Kidney tubule cell (primary cell): ENCODE measurements at regions not wholly inside any gene's neighbourhood (a gene's known extent, or its start where the extent isn't known, plus 50 kb on each side); places are given as distances from the start of the nearest gene placed in this dataset.
"Not testable (repeated sequence)": the region's sequence is repeated elsewhere in the genome, so short reads cannot be mapped to it uniquely, and the experiment has no call there.

ENCODE experiments used
- DNase-seq: peaks from one replicate; pipeline ENCODE4 v3.0.0-alpha.2; 2018; ENCODE audit warnings: low spot score

DNA sequence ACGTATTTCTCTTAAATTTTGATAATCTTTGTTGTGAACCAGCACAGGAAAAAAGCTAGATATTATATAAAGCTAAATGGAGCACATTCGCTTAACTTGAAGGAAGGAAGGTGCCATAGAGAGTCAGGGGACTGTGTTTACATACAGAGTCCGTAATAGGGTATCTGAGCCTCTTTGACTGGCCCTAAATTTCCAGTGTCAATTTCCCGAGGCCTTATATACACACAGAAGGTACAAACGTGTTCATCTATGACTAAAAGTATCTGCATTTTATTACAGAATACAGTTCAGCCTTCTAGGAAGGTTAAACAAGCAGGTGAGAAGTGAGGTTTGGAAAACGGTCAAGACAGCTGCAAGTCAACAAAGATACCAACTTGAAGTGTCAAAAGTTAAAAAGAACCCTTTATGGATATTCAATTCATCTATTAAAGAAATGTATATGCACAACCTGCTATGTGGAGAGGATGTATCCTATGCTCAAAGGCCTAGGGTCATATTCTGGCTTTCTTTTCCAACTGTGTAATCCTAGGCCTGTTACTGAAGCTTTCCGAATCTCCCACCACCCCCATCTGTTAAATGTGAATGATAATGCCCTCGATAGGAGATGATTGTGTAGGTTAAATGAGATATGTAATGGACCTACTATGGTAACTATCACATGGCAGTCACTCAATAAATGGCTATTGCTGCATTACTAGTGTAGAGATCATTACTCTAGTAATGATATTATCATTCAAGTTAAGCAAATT lies 263.7 kb upstream of the MAF start:
- DNase-seq: no peak

DNA sequence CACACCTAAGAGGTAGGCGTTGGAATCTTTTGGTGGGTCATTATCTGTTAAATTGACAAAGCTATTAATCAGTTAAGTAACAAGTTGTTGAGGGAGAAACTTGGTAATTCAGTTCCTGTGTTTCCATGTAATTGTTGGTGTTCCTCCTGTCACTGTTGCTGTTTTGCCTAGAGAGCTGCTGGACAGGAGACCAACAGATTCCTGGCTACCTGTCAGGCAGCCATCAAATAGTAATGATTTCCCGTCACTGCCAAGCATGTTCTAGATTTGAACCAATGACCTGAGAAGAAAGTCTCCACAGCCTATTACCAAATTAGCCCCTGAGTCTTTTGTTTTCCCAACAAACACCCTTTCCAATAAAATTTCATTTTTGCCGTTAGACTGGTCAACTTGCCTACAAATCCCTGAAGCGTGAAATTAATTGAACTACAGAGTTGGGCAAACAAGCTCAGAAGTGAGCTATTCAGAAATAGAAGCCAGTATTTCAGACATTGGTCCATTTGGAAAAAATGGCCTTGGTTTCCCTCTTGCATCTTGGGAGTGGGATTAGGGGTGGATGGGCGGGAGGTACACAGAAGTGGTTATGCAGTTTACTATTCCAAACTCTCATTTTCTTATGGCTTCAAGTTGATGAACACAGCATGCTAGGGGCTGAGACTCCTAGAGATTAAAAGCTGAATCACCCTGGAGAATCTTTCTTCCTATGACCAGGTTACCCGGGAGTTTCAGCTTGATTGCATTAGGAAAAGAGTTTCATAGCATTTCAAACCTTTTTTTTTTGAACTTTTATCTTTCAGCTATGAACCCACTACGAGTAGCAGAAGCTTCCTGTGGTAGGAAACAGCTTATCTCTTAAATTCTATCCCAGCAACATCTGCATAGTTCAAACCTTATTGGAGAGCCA lies 262.8 kb upstream of the MAF start:
- DNase-seq: no peak

DNA sequence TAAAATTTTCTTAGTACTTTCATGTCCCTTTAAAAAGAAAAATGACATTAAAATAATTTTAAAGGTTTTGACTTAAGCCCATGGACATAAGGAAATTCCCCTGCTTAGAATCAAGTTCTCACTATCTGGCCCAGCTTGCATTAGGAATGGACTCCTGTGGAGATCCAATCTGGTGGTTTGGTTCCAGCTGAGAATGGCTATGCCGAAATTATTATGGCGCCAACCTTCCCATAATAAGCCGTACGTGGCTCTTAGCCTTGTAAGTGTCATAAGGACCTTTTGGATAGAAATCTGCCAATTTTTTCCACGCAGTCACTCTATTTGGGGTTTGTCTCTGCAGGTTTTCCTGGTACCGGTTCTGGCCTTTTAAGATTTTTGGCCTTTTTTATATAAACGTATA lies 262.1 kb upstream of the MAF start:
- no peak for DNase-seq

DNA sequence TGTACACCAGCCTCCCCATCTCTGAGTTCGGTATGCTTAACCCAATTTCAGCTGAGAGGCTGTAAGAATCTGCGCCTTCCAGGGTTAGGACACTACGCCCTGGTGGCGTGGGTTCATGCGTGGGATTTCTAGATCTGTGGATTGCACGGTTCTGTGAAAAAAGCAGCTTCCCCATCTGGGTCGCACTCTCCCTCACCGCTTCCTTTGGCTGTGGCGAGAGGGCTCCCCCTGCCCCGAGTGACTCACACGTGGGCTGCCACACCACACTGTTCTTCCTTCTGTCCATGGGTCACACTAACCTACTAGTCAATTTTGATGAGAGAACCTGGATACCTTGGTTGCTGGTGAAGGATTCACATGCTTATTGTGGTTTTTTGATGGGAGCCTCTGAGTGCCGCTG lies 256.0 kb upstream of the MAF start:
- no peak for DNase-seq

DNA sequence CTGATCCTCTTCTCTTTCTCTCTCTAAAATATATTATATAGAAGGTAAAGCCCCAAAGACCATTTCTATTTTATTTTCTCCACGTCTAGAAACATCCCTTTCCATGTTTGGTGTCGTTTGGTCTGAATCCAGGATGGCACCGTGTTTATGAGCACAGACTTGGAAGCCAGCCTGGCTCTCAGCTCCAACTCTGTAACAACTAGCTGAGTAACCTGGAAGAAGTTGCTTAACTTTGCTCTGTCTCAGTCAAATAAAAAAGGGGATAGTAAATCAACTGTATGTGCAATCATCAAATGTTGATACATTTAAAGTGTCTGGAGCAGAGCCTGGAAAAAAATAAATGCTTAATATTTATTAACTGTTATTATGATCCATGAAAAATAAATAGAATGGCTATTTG lies 249.8 kb upstream of the MAF start:
- DNase-seq: no peak

DNA sequence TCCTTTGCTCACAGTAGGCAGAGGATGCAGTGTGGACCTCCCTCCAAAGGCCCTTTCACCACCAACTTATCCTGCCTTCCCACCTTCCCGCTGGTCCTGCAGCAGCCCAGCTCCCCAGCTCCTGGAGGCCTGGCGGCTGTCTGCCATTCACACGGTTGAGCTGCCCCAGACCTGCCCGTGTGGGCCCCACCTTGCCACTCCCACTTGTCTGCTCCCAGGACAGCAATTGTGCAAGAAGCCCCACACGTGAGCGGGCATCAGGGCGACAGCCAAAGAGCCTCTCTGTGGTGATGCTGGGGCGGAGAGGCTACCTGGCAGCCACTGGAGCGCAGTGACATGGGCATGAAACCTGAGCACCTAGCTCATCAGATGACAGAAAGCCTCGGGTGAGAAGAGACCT lies 248.6 kb upstream of the MAF start:
- DNase-seq: no peak

DNA sequence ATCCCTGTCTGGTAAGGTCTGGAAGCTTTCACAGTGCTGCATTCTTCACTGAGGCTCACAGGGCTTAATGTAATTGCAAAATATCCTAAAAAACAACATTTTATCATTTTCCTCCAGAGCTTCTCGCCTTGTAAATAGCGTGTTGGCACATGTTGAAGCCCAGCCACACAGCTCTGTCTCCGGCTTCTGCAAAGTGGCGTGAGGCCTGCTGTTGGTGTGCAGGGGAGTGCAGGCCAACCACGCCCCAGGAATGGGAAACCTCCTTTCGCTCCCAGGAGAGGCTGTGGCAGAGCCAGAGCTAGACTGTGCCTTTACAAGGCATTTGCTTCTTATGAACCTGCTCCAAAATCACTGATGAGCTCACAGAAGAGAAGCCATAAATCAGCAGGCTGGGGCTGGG lies 248.2 kb upstream of the MAF start:
- DNase-seq: no peak

DNA sequence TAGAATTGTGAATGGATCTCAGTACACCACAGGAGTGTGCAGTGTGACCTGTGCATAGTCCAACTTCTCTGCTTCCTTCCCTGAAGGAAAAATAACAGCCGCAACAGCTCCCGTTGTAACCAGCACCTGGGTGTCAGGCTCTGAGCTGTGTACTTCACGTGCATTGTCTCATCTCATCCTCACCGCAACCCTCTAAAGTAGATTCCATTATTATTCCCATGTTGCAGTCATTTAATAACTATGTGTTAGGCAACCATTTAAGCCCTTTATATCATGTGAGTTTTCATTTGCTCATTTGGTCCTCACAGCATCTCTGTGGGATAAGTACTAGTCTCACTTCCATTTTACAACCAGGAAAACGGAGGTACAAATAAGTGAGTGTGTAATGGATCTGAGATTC lies 247.0 kb upstream of the MAF start:
- DNase-seq: no peak

DNA sequence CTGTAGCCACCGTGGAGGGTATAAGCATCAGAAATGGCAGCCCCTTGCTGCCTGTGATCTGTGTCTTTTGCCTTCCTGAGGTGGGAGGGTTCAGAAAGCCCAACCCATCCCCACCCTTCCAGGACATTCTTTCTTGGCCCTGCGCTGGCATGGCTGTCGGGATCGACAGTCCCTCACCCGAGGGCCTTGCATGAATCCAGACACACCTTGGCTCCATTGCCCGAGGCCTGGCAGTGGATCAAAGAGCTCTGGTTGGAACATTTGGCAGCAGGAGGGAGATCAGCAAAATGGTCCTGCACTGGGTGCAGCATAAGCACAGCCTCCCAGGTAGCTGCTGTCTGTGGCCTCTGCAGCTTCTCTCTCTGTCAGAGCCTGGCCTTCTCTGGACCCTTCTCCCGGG lies 246.6 kb upstream of the MAF start:
- DNase-seq: no peak

DNA sequence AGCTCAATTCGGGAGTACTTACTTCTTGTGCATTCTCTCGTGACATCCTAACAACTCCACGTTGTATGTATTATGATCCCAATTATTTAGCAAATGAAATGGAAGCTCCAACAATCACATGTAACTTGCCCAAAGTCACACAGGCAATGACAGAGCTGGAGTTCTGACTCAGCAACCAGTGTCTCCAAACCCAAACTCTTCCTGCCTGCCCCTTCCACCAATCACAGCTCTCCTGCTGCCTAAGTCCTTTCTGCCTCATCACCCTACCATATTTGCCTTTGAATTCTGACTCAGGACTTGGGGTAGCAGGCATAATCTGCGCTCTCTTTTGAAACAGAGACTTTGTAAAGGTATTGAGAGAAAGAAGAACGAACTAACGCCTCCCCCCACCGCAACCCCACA lies 245.2 kb upstream of the MAF start:
- DNase-seq: peak; percentile 25

DNA sequence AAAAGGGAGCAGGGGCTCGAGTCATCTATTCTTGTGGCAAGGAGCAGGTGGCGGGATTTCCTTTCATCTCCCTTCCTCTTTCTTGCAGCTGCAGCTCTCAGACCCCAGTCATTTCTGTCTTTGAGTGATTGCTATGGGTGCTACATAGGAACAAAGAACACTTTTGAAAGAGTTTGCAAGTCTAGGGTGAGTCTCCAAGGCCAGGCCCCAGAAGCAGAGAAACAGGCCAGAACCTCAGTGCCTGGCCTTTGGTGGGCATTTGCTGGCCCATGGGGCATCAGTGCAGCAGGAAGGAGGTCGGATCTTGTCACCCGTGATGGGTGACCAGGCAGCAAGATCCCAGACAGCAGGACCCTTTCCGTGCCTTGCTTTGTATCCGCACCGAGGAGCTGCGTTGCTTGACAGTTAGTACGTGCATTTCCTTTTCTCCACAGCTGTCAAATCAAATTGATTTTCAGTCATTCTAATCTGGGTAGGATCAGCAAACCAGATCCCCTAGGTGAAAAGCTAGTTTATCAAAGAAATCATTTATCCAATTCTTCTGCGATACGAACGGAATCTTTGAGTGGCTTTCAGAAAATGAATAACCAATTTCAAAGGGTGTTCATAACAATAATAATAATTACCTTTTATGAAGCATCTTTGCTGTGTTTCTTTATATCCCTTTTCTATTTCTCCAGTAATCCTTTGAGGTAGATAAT lies 244.6 kb upstream of the MAF start:
- DNase-seq: no peak

DNA sequence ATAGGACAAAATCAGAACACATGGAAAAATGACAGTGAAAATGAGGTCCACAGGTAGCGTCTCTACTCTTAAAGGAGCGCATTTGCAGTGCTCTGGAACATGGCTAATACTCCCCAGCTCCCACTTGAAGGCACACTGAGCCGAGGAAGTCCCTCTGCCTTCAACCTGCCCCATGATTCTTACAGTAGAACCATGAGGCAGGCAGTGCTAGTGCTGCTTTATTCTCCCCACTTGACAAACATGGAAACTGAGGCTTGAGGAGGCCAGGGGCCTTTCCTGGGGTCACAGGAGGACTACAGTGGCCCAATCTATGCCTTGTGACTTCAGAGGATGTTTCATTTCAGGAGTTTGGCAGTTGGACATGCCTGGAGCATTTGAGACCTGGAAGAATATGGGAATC lies 244.1 kb upstream of the MAF start:
- no peak for DNase-seq

DNA sequence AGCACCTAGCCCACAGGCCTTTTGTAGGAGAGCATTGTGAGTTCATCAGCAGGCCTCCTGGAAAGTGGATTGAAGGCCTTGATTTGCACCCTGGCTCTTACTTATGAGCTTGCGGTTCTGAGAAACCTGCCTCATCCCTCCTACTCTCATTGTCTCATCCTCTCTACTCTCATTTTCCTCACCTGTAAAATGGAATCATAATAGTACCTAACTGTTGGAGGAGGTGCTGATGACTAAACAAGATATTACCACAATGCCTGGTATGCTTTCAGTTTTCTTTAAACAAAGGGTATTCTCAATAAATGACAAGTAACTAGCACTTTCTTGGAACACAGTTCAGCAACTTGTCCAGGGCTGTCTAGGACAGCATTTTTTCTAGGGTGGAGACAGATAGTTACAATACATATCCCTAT lies 243.1 kb upstream of the MAF start:
- DNase-seq: no peak

DNA sequence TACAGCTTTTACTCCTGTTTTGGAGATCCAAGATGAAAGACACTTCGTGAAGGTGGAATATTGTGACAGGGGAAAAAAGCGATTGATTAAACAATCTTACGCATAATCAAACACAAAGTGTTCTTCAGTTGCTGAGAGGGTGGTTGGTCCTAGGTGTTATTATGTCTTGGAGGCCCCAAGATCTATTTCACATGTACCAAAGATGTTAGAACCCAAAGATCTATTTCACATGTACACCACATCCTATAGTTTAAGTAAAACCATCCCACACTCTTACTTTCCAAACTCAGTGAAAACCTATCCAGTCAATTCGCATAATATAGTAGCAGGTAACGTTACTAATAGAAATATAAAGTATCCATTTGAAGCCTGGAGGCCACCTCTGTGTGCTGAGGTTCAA lies 242.6 kb upstream of the MAF start:
- no peak for DNase-seq

DNA sequence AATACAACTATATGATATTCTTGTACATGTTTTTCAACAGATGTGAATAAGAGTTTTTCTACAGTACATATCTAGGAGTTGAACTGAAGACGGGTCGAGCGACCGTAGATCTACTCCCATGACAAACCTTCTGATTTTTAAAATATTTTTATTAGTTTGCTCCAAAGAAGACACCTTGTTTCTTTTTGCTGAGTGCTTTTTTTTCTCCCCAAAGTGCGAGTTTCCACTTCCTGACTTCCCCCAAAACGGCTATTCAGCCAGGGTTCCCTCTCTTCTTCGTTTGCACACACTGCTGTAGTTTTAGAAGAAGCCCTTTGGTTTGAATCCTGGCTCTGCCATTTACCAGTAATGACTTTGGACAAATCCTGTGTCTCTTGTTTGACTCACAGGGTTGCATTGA lies 241.7 kb upstream of the MAF start:
- DNase-seq: no peak

DNA sequence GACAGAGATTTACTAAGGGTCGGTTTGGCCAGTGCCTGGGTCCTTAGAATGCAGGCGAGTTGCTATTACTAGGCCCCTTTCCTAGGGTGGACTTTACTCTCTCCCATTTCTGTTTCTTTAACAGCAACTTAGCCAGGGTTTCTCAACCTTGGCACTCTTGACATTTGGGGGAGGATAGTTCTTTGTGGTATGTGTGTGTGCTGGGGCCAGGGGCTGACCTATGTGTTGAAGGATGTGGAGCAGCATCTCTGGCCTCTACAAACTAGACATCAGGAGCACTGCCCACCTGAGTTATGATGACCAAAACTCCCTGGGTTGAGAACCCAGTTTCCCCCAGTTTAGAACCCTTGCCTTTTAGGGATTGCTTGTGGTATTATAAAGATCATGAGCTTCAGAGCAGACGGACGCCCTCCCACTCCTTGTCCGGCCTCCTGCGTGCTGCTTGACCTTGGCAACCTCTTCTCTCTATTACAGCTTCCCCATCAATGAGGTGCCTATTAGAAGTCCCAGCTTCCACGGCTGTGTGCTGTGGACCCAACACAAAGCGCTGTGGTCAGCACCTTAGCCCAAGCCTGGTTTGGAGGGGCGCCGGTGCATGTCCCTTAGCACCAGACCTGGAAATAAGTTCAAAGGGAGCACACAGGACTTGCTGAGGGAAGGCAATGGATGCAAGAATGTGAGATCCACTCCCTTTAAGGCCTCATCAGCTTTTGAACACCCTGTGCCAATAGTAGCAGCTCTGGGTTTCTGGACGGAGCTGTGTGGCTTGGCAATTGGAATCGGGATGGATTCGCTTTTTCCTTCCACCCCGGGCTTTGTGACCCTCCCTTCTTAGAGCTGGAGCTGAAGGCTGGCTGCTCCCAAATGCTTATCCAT lies 239.2 kb upstream of the MAF start:
- DNase-seq: no peak

DNA sequence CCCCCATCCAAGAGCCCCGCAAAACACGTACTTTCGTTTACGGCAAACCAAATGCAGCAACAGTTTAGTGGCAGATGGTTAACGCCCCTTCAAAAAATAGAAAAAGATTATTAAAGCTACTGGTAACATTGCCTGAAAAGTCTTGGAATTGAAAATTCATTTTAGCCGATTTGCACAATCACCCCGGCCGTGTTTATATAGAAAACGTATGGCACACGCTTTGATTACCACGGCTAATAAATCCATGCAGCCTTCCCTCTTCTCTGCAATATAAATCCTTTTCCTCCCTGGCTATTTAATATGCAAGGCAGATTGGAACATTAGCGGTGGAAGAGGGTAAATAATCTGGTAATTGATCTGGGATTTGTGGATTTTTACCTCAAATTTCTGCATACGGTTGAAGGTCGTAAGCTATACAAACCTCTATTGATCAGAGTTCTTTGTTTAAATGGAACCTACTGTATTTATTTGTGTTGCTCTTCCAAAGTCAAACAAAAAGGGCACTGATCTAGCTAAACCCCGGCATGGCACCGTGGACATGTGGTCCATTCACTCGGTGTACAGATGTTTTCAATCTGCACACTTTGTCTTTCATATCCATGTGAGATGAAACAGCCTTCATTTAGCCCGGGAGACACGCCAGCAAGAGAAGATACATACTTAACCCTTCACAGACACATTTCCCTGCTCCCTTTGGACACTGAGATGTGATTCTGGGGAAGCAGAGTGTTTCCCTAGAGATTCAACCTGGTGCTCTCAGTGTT lies 238.1 kb upstream of the MAF start:
- no peak for DNase-seq

DNA sequence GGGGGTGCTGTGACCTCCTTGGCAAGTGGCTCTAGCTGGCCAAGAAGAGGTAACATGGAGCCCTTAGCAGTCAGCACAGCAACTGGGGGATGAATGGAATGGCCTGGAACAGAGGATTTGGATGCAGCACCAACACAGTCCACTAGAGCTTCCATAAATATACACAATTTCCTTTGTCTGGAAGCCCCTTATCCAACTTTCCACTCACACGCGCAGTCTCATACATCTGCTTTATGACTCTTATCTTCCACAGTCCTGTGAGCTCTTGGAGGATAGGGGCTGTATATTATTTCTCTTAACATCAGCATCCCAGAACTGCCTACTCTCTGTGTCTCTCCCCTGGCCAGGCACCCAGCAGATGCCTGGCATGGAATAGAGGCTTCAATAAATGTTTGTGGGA lies 235.6 kb upstream of the MAF start:
- no peak for DNase-seq

DNA sequence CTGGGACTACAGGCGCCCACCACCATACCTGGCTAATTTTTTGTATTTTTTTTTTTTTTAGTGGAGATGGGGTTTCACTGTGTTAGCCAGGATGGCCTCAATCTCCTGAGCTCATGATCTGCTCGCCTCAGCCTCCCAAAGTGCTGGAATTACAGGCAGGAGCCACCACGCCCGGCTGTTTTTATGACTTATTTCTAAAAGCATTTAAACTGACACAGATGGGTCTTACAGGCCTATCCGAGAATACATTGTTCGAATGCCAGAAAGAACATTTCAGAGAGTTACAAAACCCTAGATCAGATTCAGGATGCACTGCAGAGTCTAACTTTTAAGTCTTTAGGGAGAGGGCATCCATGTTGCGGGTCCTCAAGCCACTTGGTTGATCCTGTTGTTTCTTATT lies 234.7 kb upstream of the MAF start:
- no peak for DNase-seq

DNA sequence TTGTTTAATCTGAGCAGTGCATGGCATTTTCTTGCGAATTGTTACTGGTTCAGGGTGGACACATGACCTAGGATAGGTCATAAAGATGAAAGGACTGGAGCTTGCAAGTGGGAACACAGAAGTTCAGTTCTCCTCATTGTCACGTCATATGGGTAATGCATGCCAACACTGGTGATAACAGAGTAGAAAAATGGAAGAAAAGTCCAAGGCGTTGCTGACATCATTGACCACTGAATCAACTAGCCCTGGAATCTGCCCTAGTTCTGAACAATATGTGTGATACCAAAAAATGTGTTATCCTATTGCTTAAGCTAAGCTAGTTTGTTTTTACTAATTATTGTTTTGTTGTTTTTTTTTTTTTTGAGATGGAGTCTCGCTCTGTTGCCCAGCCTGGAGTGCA lies 234.2 kb upstream of the MAF start:
- no peak for DNase-seq

DNA sequence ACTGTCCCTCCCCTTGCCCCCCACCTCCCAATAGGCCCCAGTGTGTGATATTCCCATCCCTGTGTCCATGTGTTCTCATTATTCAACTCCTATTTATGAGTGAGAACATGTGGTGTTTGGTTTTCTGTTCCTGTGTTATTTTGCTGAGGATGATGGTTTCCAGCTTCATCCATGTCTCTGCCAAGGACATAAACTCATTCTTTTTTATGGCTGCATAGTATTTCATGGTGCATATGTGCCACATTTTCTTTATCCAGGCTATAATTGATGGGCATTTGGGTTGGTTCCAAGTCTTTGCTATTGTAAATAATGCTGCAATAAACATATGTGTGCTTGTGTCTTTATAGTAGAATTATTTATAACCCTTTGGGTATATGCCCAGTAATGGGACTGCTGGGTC lies 233.5 kb upstream of the MAF start:
- not testable (repeated sequence) for DNase-seq
